ENCODE measurements at regions not wholly inside any gene's neighbourhood (a gene's known extent, or its start where the extent isn't known, plus 50 kb on each side); places are given as distances from the start of the nearest gene placed in this dataset.

DNA sequence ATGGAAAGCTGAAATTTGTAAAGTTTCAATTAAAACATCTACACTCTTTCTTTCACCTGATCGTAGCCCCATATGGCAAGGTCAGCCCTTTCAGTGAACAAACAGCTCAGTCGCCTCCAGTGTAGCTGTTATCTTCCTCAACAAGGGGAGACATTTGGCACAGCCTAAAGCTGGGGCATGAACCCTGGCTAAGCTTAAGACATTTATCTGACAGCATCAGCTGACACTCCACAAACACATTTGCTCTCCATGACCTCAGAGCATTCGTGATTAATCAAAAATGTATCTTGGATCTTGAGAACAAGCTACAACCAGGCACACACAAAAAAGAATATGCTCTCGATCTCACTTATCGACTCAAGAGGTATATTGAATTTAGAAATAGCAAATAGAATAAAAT, 67.3 kb downstream of the POU5F2 start:
- TF ChIP-seq, protein P1, sequence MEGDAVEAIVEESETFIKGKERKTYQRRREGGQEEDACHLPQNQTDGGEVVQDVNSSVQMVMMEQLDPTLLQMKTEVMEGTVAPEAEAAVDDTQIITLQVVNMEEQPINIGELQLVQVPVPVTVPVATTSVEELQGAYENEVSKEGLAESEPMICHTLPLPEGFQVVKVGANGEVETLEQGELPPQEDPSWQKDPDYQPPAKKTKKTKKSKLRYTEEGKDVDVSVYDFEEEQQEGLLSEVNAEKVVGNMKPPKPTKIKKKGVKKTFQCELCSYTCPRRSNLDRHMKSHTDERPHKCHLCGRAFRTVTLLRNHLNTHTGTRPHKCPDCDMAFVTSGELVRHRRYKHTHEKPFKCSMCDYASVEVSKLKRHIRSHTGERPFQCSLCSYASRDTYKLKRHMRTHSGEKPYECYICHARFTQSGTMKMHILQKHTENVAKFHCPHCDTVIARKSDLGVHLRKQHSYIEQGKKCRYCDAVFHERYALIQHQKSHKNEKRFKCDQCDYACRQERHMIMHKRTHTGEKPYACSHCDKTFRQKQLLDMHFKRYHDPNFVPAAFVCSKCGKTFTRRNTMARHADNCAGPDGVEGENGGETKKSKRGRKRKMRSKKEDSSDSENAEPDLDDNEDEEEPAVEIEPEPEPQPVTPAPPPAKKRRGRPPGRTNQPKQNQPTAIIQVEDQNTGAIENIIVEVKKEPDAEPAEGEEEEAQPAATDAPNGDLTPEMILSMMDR (IDR thresholded peaks at IDR 0.05; ENCODE audit: low read length), result no peak
- TF ChIP-seq EZH2 (optimal IDR thresholded peaks at IDR 0.05; ENCODE audit: low read depth, low read length) (no peak), EZH2phosphoT487 (IDR thresholded peaks at IDR 0.05; ENCODE audit: low read length) (no peak)
